ENCODE measurements at regions not wholly inside any gene's neighbourhood (a gene's known extent, or its start where the extent isn't known, plus 50 kb on each side); places are given as distances from the start of the nearest gene placed in this dataset.

DNA sequence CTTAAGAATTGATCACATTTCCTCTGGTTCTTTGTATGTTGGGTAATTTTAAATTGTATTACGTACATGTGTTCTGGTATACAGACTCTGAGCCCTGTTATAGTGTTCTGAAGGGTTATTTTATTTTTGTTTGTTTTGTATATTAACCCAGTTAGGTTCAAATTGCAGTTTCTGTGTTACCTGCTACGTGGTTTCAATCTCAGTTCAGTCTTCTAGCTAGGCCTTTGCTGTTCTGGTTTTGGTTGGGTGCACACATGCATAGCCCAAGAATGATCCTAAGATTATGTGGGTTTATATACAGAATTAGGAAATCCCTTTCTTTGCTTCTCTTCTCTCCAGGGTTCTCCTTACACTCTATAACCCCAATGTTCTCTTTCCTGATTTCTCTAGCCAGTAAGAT is 161.0 kb downstream of the PPP1R2C start:
- no peak for DNase-seq

DNA sequence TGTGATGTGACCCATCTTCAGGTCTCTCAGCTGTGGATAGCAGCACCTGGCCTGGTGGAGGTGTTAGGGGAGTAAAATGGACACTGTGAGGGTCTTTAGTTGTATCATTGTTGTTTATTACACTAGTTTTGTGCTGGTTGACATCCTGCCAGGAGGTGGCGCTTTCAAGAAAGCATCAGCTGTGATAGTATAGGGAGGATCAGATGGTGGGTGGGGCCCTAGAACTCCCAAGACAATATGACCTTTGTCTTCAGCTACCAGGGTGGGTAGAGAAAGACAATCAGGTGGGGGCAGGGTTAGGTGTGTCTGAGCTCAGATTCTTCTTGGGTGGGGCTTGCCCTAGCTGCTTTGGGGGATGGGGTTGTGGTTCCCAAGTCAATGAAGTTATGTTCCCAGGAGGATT is 162.8 kb downstream of the PPP1R2C start:
- DNase-seq = no peak

DNA sequence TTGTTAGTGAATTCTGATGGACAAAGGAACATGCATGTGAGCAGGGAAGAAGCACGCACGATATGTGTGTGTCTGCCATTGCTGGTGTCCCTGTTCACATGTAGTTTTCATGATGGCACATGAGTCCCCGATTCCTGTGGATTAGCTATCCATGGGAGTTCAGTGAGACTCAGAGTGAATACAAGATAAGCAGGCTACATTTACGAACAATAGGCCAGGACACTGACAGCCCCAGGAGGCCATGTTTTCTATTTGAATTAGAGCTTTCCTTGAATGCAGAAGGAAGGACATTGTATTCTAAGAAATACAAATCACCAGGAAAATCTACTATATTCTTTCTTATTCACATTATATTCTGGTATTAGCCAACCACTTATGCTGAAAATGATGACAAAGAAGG is 171.4 kb downstream of the PPP1R2C start:
- no peak for DNase-seq

DNA sequence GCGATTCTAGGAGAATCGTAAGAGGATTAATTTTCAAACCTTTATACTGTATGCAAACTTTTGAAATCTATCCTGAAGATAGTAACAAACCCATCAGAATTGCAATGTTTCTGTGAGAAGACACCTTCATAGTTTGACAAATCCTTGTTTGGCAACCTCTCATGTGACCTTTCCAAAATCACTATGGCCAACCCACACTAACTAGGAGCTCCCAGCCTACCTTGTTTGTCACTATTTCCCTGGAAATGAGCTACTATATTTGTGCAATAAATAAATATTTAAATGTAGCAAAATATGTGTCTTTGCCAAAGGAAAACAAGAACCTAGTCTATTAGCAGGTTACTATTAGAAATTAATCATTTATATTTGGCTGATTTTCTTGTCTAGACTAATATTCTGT is 173.7 kb downstream of the PPP1R2C start:
- DNase-seq = no peak

DNA sequence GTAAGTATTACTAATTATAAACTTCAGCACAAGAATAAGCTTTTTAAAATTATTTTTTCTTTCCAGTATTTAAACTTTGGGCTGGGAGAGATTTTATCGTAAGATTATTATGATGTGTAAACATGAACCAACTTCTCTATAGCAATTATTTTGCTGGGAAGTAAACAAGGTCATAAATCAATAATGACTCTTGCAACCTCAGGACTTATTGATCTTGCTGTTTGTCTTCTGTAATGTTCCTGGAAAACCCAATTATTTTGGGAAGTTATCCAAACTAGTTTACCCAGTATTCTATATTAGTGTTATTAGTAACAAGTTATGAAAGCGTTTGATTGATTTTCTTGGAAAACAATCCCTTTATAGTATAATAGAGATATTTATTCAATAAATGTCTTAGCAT is 174.9 kb downstream of the PPP1R2C start:
- no peak for DNase-seq

DNA sequence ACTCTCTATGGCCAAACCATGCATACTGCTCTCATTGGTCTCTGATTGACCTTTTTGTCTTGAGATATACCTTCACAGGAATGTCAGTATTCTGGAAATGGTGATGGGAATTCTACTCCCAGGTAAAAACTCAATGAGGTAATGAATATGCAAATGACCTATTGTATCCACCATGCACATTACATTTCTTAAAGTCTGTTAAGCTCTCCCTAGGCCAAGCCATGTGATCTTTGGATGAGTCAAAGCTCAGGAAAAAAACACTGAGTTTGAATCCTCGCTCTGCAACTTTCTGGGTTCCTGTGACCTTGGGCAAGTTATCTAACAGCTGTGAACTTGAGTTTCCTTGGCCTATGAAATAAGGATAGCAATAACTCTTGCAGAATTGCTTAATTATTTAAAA is 175.4 kb downstream of the PPP1R2C start:
- no peak for DNase-seq

DNA sequence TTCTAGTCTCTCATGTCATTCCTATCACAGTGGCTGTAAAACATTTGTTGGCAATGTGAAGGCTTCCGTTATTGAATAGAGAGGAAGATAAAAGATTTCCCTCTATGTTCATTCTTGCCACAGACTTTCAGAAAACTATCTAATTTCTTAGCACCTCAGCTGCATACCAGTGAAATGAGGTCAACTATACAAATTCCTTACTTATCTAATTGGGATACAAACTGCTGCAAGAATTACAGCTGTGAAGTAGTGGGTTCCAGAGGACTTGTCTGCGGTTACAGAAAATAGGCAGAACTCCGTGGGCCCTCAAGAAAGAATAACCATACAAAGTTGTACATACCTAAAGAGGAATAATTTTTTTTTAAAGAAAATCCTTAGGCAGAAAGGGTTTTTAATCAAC is 175.8 kb downstream of the PPP1R2C start:
- peak; percentile 0 for DNase-seq

DNA sequence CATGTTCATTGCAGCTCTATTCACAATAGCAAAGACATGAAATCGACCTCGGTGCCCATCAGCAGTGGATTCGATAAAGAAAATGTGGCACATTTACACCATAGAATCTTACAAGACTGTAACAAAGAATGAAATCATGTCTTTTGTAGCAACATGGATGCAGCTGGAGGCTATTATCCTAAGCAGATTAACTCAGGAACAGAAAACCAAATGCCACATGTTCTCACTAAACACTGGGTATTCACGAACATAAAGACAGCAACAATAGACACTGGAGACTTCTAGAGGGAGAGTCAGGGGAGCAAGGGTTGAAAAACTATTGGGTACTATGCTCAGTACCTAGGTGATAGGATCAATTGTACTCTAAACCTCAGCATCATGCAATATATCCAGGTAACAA is 180.5 kb downstream of the PPP1R2C start:
- no peak for DNase-seq

DNA sequence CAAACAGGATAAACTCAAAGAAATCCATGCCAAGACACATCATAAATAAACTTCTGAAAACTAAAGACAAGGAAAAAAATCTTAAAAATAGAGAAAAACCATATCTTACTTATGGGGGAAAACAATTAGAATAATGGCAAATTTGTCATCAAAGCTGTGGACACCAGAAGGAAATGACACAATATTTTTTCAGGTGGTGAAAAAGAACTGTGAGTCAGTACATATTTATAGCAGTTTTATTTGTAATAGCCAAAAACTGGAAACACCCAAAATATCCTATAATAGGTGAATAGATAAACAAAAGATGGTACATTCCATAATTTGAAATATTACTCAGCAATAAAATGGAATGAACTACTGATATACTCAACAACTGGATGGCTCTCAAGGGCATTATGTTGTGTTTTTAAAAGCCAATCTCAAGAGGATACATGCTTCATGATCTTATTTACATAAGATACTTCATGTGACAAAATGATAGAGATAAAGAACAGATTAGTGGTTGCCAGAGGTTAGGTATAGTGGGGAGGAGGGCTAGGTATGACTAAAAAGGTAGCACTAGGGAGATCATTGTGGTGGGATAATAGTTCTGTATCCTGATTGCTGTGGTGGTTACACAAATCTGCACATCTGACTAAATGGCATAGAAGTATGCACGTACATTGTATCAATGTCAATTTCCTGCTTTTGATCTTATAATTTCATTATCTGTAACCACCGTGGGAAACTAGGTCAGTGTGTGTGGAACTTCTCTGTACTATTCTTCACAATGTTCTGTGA is 191.9 kb downstream of the PPP1R2C start:
- no peak for DNase-seq

DNA sequence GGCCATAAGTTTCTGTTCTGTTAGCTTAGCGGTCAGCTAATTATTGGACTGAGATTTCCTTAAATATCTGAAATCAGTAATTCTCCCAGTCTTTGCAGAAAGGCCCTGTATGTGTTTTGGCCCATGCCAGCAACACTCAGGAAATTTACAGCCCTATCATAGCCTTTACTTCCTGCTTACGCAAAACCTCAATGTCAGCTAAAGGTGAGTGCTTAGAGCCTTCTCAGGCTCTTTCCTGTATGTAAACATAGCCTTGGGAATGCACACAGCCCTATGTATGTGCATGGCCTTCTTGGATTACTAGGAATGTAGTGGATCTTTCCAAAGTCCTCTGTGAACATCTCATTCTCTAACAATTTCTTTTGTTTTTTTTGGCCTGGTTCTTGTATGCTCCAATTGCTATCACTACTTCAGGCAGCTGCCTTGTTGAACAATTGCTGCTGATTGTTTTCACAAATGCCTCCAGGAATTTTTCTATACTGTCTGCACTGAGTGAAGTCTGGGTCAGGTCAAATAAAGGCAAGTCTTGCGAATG is 200.0 kb downstream of the PPP1R2C start:
- no peak for DNase-seq

DNA sequence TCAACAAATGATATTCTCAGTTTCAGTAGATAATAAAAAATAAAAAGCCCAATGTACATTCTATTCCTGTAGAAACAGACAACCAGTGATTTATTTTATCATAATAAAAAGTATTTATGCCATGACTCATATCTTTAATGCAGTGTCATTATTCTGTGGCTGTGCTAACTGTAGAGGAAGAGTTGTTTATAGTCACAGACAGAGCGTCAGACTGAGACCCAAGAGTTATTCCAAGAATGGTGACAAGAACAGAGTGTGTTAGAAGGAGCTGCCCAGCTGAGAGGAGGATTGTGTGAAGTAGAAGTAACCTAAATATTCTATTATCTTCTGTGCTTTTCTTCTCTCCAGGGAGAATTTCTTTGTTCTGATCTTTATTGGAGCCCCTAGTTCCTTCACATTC is 210.7 kb downstream of the PPP1R2C start:
- peak; percentile 5 for DNase-seq

DNA sequence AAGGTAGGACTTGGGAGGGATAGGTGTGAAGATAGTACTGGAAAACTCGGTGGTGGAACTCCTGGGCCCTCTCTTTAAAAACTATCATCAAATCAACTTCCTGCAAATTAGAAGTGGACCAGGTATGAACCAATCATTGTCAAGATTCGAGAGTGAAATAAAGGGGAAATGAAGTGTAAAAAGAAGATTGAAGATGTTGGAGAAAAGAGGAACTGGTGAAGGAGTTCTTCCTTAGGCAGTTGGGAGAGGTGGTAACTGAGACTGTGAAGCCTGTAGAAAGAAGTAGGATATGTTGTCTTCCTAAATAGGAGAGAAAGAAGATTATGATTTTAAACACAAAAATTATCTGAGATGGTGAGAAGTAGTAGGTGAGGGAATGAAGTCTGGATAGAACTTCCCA is 212.2 kb downstream of the PPP1R2C start:
- no peak for DNase-seq

DNA sequence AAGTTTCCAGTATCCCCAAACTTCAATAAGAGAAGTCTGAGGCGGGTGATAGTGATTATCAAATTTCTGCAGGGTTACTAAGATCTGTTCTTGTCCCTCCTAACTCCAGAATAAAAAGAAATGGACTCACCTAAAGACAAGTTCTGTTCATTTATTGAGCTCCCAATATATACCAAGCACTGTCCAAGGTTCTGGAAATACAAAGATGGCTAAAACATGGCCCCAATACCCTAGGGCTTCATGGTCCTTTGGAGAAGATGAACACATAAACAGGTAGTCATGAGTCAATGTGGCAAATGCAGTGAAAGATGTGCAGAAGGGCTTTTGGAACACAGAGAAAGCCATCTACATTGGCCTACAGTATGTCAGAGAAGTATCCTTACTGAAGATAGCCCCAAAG is 231.2 kb downstream of the PPP1R2C start:
- no peak for DNase-seq

DNA sequence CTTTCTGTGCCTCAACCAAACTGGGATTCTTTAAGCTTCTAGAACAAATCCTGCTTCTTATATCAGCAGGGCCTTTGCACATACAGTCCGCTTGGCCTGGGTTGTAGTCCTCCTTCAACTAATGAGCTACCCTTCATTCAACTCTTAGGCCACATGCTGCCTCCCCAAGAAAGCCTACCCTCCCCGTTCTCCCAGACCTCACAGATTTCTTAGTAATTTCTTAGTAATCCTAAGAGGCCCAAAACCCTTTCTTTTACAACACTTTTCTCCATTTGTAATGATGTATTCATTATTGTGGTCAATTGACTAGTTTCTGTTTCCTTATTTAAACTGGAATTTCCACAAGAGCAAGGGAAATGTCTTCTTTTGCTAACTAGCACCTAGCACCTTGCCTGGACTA is 233.1 kb downstream of the PPP1R2C start:
- no peak for DNase-seq

DNA sequence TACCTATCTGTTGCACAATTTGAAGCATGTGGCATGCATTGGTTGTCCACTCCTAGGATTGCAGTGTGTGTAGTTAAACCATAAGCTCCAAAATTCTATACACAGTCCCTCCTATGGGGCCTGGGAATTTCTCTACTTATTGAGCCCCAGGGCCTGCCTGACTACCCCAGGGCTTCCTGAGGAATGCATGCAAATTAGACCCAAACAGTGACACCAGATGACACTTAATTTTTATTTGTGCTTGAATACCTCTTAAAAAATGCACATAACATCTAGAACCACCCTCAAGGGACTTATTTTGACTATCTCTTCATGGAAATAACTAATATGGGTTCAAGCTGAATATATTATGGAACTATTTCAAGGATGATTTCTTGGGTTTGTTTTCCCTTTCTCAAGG is 236.4 kb downstream of the PPP1R2C start:
- no peak for DNase-seq

DNA sequence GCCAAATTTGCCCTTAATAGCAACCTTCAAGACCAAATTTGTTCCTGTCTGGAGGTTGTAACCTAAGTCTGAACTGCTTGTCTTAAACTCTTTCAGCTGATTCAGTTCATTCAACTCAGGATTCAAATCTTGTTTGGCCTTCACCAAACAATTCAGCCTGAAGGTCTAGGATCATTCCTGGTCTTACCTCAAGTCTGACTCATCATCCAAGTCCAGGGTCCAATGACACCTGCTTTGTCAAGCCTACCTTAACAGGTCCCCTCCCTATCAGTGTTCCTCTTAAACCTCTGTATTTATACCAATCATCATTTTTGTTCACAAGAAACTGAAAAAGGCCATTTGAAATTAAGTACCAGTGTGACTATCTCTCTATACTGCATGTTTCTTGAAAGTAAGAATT is 237.8 kb downstream of the PPP1R2C start:
- DNase-seq = no peak

DNA sequence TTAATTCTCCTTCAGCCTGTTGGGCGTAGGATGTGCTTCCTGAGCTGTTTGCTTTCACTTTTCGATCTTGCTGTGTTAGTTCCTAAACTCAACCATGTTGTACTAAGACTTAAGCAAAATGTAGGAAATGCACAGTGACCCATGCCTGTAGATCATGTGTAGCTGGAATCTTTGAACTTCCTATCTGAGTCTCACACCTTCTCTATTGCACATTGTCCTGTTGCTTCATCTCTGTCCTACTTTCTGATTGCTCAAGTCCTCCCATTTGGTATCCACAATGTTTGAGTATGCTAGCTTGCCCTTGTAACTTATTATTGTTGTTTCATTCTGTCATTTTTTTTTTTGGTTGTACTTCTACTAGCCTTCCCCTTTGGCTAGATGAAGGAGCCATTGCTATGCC is 239.6 kb downstream of the PPP1R2C start:
- no peak for DNase-seq

DNA sequence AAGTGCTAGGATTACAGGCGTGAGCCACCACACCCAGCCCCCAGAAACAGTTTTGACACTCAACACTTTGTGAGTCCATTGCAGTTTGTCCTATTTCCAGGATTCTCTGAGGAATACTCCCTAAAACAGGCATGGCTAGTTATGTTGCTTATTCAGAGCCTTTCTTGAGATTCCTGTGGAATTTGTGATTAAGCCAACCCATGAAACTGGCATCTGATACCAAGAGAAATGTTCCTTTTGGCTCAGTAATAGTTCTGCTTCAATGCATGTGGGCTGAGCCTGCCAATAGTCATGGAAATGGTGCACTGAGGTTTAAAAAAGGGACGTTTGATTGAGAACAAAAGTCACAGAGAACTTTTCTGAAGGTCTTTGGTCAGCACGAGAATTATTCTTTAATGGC is 241.7 kb downstream of the PPP1R2C start:
- no peak for DNase-seq

DNA sequence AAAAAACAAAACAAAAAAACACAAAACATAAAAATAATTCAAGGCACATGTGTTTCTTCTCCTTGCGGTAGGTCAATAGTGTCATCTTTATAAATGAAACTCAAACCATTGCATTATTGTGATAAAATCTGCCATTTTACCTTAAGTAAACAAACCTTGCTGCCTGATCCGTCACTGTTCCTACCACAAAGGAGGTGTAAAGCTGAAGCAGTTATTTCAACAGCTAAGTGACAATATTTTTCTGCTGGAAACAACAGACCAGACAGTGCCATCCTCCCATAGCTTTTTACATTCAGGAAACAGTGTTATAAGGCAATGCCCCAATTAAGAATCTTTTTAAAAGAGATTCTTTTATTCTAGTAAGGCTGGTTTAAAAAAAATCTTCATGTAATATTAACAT is 242.7 kb downstream of the PPP1R2C start:
- no peak for DNase-seq

DNA sequence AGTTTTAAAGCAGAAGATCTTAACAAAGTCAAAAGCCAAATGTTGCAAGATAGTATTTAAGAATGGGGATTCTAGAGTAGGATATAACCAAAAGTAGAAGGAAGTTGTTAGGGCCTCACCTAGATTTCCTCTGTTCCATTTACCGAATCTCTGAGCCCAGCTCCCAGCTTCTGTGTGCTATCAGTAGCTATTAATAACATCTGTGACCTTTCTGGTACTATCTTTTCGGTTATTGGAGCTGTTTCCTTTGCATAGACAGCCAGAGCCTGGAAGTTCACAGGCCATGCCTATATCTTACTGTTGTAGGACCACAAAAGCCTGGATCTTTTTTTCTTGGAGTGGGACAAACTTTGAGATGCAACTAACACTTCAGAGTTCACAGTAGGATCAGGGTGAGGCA is 244.2 kb downstream of the PPP1R2C start:
- no peak for DNase-seq

DNA sequence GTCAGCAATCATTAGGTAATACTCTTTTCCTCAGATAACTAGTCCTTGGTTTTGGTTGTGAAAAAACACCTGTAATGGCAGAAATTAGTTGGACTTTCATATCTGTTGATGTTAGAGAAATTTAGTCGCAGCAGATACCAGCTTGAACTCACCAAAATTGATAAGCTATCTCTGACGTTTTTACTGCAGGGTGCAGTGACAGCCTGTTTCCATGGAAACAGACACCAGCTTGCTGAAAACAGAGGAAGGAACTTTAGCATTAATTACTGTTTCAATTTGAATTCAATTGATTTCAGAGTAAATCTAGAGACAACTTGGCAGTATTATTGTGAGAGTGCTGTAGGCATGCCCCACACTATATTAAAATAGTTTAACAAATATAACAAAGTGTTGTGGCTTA is 246.5 kb downstream of the PPP1R2C start:
- no peak for DNase-seq

DNA sequence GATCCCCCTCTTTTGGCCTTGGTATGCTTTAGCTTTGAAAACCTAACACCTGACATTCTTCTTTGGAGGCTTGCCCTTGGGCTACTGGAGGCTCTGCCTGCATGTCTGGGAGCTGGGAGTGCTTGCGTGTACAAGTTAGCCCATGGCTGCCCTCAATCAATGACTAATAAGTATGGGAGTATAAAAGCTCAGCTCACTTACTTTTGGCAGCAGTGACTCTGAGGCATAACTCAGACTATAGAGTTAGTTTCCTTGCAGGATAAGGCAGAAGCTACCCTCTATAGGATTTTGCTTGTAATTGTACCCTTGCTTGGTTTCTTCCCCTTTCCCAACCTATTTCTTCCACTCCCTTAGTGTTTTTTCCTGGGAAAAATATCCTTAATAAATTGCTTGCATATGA is 247.9 kb downstream of the PPP1R2C start:
- DNase-seq = peak; percentile 86

DNA sequence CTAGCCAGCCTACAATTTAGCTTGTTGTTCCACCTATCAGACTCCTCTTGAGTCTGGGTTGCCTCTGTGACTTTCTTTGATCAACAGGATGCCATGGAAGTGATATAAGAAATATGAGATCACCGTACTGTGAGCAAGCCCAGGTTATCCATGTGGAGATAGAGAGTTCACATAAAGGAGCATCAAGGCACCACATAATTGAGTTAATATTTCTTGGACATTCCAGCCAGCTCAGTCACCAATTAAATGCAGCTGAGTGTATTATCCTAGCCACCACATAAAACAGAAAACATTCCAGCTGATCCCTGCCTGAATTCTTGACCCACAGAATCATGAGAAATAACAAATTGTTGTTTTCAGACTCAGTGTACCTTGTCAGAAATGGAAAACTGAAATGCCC is 253.6 kb downstream of the PPP1R2C start:
- peak; percentile 81 for DNase-seq

DNA sequence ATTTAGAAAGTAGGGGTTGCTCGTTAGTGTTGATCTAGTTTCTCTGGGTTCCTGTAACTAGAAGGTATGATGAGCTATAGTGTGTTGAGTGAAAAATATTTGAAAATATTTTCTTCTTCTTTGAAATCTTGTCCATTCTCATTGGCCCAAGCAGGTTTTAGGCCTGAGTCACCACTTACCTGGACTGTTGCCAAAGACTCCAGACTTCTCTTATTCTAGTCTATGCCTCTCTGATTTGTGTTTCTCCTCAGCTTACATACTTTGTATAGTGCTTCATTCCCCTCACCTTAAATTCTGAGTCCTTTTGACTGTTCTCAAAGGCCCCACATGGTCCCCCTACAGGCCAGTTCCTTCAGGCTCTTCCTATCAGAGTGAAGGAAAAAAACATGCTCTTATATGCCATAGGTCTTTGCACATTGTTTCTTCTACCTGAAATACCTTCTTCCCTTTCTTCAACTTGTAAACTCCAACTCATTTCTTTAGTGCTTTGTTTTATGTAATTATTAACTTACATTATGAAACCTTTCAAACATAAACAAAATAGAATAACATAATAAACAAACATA is 258.2 kb downstream of the PPP1R2C start:
- DNase-seq = peak; percentile 78

DNA sequence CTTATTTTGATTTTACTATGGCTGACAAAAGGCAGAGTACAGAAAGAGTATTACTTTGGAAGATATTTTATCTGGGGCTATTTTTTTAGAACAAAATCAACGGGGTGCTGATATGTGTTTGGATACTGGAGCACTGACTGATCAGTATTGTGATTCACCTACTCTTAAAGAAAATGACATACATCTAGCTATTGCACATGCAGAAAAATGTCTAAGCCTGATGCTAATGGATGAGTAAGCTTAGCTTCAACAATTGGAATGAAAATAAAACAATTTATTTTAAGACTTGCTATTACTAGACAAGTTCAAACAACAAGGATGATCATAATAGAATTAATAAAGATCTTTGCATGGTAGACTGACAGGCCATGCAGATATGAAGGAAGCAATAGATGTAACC is 262.0 kb downstream of the PPP1R2C start:
- peak; percentile 10 for DNase-seq

Measured in fibroblast of skin of right quadriceps (primary cell).